ENCODE measurements at regions not wholly inside any gene's neighbourhood (a gene's known extent, or its start where the extent isn't known, plus 50 kb on each side); places are given as distances from the start of the nearest gene placed in this dataset.

DNA sequence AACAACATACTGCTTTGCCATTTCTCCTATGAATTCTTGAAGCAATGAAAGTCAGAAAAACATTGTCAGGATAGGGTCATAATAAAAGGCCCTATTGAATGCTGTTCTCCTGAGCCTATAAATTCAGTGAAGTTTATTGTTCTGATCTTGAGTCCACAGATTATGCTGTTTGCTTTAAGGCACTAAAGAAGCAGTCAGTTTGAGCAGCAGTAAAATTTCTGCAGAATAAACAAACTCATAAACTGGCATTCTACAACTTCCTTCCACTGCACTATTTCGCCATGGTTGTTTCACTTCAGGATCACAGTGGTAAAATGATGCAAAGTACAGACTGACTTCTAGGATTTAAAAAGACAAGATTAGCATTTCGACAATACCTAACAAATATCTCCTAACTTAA is 503.2 kb downstream of the SH2D4B start:
- H4K20me1 ChIP-seq (ENCODE audit: control insufficient read depth, extremely low read depth, insufficient read depth, low read length) = no peaks in the 10 kb centered on the region
- H3K79me2 ChIP-seq (ENCODE audit: control insufficient read depth, insufficient read depth, low read length) = no peaks in the 10 kb centered on the region
- DNase-seq (ENCODE audit: low read depth in 2 of 2) = no peak

GRCh38 chr10:81042647-81043046 is 504.9 kb downstream of the SH2D4B start:
- no peak overlapping the region for H3K4me2 ChIP-seq (ENCODE audit: extremely low read depth, insufficient read depth, low read length)
- H3K27me3 ChIP-seq (ENCODE audit: control insufficient read depth, insufficient read depth, low read length) = no peaks in the 10 kb centered on the region
- no peaks in the 10 kb centered on the region for H3K4me1 ChIP-seq (ENCODE audit: control insufficient read depth, extremely low read depth, insufficient read depth, low read length)
- TF ChIP-seq CTCF (conservative IDR thresholded peaks at IDR 0.05 in 1 of 2, IDR thresholded peaks at IDR 0.05 in 1 of 2; ENCODE audit: low read depth in 1 of 2, low read length in 2 of 2) (no peak), EZH2 (IDR thresholded peaks at IDR 0.05; ENCODE audit: low read length, missing control alignments) (no peak)
- H3K9ac ChIP-seq (ENCODE audit: insufficient read depth, low read length) = no peak overlapping the region
- no peaks in the 10 kb centered on the region for H3K36me3 ChIP-seq (ENCODE audit: control insufficient read depth, insufficient read depth, low read length)
- no peaks in the 10 kb centered on the region for H4K20me1 ChIP-seq (ENCODE audit: control insufficient read depth, extremely low read depth, insufficient read depth, low read length)
- DNase-seq (ENCODE audit: low read depth in 2 of 2) = no peak
- H3K79me2 ChIP-seq (ENCODE audit: control insufficient read depth, insufficient read depth, low read length) = no peaks in the 10 kb centered on the region
- H2AFZ ChIP-seq (ENCODE audit: low read length) = no peak overlapping the region
- no peak overlapping the region for H3K27ac ChIP-seq (ENCODE audit: insufficient read depth, low read length)
- no peak overlapping the region for H3K4me3 ChIP-seq (replicated peaks in 1 of 4; ENCODE audit: control extremely low read depth in 1 of 4, insufficient read depth in 1 of 4, low read depth in 3 of 4, low read length in 4 of 4)
- no peaks in the 10 kb centered on the region for H3K9me3 ChIP-seq (ENCODE audit: control insufficient read depth, insufficient read depth, low read depth, low read length)

More for the DNA sequence above, 503.2 kb downstream of the SH2D4B start:
- no peak overlapping the region for H2AFZ ChIP-seq (ENCODE audit: low read length)
- H3K4me2 ChIP-seq (ENCODE audit: extremely low read depth, insufficient read depth, low read length) = no peak overlapping the region
- no peaks in the 10 kb centered on the region for H3K9me3 ChIP-seq (ENCODE audit: control insufficient read depth, insufficient read depth, low read depth, low read length)
- H3K9ac ChIP-seq (ENCODE audit: insufficient read depth, low read length) = no peak overlapping the region
- H3K27ac ChIP-seq (ENCODE audit: insufficient read depth, low read length) = no peak overlapping the region
- no peaks in the 10 kb centered on the region for H3K36me3 ChIP-seq (ENCODE audit: control insufficient read depth, insufficient read depth, low read length)
- no peaks in the 10 kb centered on the region for H3K27me3 ChIP-seq (ENCODE audit: control insufficient read depth, insufficient read depth, low read length)
- H3K4me1 ChIP-seq (ENCODE audit: control insufficient read depth, extremely low read depth, insufficient read depth, low read length) = no peaks in the 10 kb centered on the region
- TF ChIP-seq EZH2 (IDR thresholded peaks at IDR 0.05; ENCODE audit: low read length, missing control alignments) = no peak
- no peak for TF ChIP-seq CTCF (conservative IDR thresholded peaks at IDR 0.05 in 1 of 2, IDR thresholded peaks at IDR 0.05 in 1 of 2; ENCODE audit: low read depth in 1 of 2, low read length in 2 of 2)
- H3K4me3 ChIP-seq (replicated peaks in 1 of 4; ENCODE audit: control extremely low read depth in 1 of 4, insufficient read depth in 1 of 4, low read depth in 3 of 4, low read length in 4 of 4) = no peak overlapping the region

- Histone ChIP-seq H3K36me3 (ENCODE audit: control insufficient read depth, insufficient read depth, low read length) (no peaks in the 10 kb centered on the region), H2AFZ (ENCODE audit: low read length) (no peak overlapping the region), H3K9ac (ENCODE audit: insufficient read depth, low read length) (no peak overlapping the region), H3K27me3 (ENCODE audit: control insufficient read depth, insufficient read depth, low read length) (no peaks in the 10 kb centered on the region), H3K27ac (ENCODE audit: insufficient read depth, low read length) (no peak overlapping the region), H3K4me1 (ENCODE audit: control insufficient read depth, extremely low read depth, insufficient read depth, low read length) (no peaks in the 10 kb centered on the region), H3K4me2 (ENCODE audit: extremely low read depth, insufficient read depth, low read length) (no peak overlapping the region), H4K20me1 (ENCODE audit: control insufficient read depth, extremely low read depth, insufficient read depth, low read length) (no peaks in the 10 kb centered on the region), H3K79me2 (ENCODE audit: control insufficient read depth, insufficient read depth, low read length) (no peaks in the 10 kb centered on the region), H3K4me3 (replicated peaks in 1 of 4; ENCODE audit: control extremely low read depth in 1 of 4, insufficient read depth in 1 of 4, low read depth in 3 of 4, low read length in 4 of 4) (no peak overlapping the region), H3K9me3 (ENCODE audit: control insufficient read depth, insufficient read depth, low read depth, low read length) (no peaks in the 10 kb centered on the region)
- TF ChIP-seq EZH2 (IDR thresholded peaks at IDR 0.05; ENCODE audit: low read length, missing control alignments) (no peak), CTCF (conservative IDR thresholded peaks at IDR 0.05 in 1 of 2, IDR thresholded peaks at IDR 0.05 in 1 of 2; ENCODE audit: low read depth in 1 of 2, low read length in 2 of 2) (no peak)
- no peak for DNase-seq (ENCODE audit: low read depth in 2 of 2)
Measured at GRCh38 chr10:81065474-81065873, 527.8 kb downstream of the SH2D4B start.

Measured in fibroblast of lung (primary cell).